ENCODE measurements at regions not wholly inside any gene's neighbourhood (a gene's known extent, or its start where the extent isn't known, plus 50 kb on each side); places are given as distances from the start of the nearest gene placed in this dataset.

GRCh38 chr18:10027461-10027860, 113.6 kb downstream of the VAPA start:
- intact Hi-C loops (cut with micrococcal nuclease; ENCODE audit: unreplicated experiment), result no loop called here

GRCh38 chr18:10029711-10030110, 115.9 kb downstream of the VAPA start:
- in situ Hi-C loops (cut with HindIII; ENCODE audit: low pct_unique_long_range_greater_than_20kb, low sequenced_read_pairs) (no loop called here), intact Hi-C loops (cut with micrococcal nuclease; ENCODE audit: unreplicated experiment) (no loop called here)
- H3K9me3 ChIP-seq (ENCODE audit: control insufficient read depth, insufficient read depth, low read depth, low read length), result no peaks in the 10 kb centered on the region
- H3K27ac ChIP-seq (ENCODE audit: low read length), result no peak overlapping the region
- no peaks in the 10 kb centered on the region for H3K36me3 ChIP-seq (ENCODE audit: control insufficient read depth, insufficient read depth, low read length)
- H3K4me1 ChIP-seq (ENCODE audit: control insufficient read depth, insufficient read depth, low read length), result no peaks in the 10 kb centered on the region
- no peak for DNase-seq (ENCODE audit: low read depth, low spot score)
- H3K4me3 ChIP-seq (ENCODE audit: low read depth in 2 of 2, low read length in 2 of 2), result no peak overlapping the region
- ATAC-seq, result no peak
- ChIA-PET CTCF (no interaction called here), POLR2A (no interaction called here)
- TF ChIP-seq POLR2AphosphoS5 (IDR thresholded peaks at IDR 0.05; ENCODE audit: low read depth, low read length) (no peak), CTCF (IDR thresholded peaks at IDR 0.05) (no peak), TCF7L2 (IDR thresholded peaks at IDR 0.05; ENCODE audit: low read depth, low read length) (no peak), SIN3A (IDR thresholded peaks at IDR 0.05; ENCODE audit: borderline replicate concordance, insufficient read depth, low read depth, low read length) (no peak)
- TF ChIP-seq, protein P1, sequence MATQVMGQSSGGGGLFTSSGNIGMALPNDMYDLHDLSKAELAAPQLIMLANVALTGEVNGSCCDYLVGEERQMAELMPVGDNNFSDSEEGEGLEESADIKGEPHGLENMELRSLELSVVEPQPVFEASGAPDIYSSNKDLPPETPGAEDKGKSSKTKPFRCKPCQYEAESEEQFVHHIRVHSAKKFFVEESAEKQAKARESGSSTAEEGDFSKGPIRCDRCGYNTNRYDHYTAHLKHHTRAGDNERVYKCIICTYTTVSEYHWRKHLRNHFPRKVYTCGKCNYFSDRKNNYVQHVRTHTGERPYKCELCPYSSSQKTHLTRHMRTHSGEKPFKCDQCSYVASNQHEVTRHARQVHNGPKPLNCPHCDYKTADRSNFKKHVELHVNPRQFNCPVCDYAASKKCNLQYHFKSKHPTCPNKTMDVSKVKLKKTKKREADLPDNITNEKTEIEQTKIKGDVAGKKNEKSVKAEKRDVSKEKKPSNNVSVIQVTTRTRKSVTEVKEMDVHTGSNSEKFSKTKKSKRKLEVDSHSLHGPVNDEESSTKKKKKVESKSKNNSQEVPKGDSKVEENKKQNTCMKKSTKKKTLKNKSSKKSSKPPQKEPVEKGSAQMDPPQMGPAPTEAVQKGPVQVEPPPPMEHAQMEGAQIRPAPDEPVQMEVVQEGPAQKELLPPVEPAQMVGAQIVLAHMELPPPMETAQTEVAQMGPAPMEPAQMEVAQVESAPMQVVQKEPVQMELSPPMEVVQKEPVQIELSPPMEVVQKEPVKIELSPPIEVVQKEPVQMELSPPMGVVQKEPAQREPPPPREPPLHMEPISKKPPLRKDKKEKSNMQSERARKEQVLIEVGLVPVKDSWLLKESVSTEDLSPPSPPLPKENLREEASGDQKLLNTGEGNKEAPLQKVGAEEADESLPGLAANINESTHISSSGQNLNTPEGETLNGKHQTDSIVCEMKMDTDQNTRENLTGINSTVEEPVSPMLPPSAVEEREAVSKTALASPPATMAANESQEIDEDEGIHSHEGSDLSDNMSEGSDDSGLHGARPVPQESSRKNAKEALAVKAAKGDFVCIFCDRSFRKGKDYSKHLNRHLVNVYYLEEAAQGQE (IDR thresholded peaks at IDR 0.05; ENCODE audit: insufficient read depth in 1 of 2, low read depth in 2 of 2, low read length in 1 of 2), result no peak
- BruUV-seq (replicated peaks), result no TSS peak
- H3K27me3 ChIP-seq (ENCODE audit: control insufficient read depth, insufficient read depth, low read length), result no peaks in the 10 kb centered on the region

More at GRCh38 chr18:10027461-10027860, 113.6 kb downstream of the VAPA start:
- no peak for DNase-seq (ENCODE audit: low read depth, low spot score)
- ATAC-seq, result no peak
- Histone ChIP-seq H3K9me3 (ENCODE audit: control insufficient read depth, insufficient read depth, low read depth, low read length) (no peaks in the 10 kb centered on the region), H3K27ac (ENCODE audit: low read length) (no peak overlapping the region), H3K27me3 (ENCODE audit: control insufficient read depth, insufficient read depth, low read length) (no peaks in the 10 kb centered on the region), H3K4me1 (ENCODE audit: control insufficient read depth, insufficient read depth, low read length) (no peaks in the 10 kb centered on the region), H3K4me3 (ENCODE audit: low read depth in 2 of 2, low read length in 2 of 2) (no peak overlapping the region), H3K36me3 (ENCODE audit: control insufficient read depth, insufficient read depth, low read length) (no peaks in the 10 kb centered on the region)
- in situ Hi-C loops (cut with HindIII; ENCODE audit: low pct_unique_long_range_greater_than_20kb, low sequenced_read_pairs), result no loop called here
- POLR2A ChIA-PET, result no interaction called here
- CTCF ChIA-PET, result no interaction called here
- BruUV-seq (replicated peaks), result no TSS peak
- TF ChIP-seq CTCF (IDR thresholded peaks at IDR 0.05) (no peak), TCF7L2 (IDR thresholded peaks at IDR 0.05; ENCODE audit: low read depth, low read length) (no peak), SIN3A (IDR thresholded peaks at IDR 0.05; ENCODE audit: borderline replicate concordance, insufficient read depth, low read depth, low read length) (no peak), POLR2AphosphoS5 (IDR thresholded peaks at IDR 0.05; ENCODE audit: low read depth, low read length) (no peak)
- TF ChIP-seq, protein P1 (IDR thresholded peaks at IDR 0.05; ENCODE audit: insufficient read depth in 1 of 2, low read depth in 2 of 2, low read length in 1 of 2), result no peak

Data from Panc1 (cell line).